ENCODE measurements at regions not wholly inside any gene's neighbourhood (a gene's known extent, or its start where the extent isn't known, plus 50 kb on each side); places are given as distances from the start of the nearest gene placed in this dataset.

GRCh38 chr5:72721844-72722243, 94.6 kb upstream of the TNPO1 start:
- TF ChIP-seq CTCF (IDR thresholded peaks at IDR 0.05) = no peak
- no peak for TF ChIP-seq POLR2A (IDR thresholded peaks at IDR 0.05)

All from thyroid gland (tissue), 4 donors.